ENCODE measurements at regions not wholly inside any gene's neighbourhood (a gene's known extent, or its start where the extent isn't known, plus 50 kb on each side); places are given as distances from the start of the nearest gene placed in this dataset.

GRCh38 chr14:97975216-97975615 is 1178.0 kb downstream of the VRK1 start:
- Histone ChIP-seq H3K9ac (replicated peaks; ENCODE audit: extremely low read depth, insufficient read depth, low read length) (no peak overlapping the region), H3K4me3 (replicated peaks in 1 of 3; ENCODE audit: insufficient read depth in 1 of 3, low read depth in 1 of 3, low read length in 3 of 3) (no peak overlapping the region), H3K36me3 (ENCODE audit: control insufficient read depth in 2 of 2, extremely low read depth in 1 of 2, insufficient read depth in 2 of 2, low read length in 2 of 2) (no peaks in the 10 kb centered on the region), H3K9me3 (replicated peaks; ENCODE audit: control insufficient read depth, insufficient read depth, low read length) (no peaks in the 10 kb centered on the region), H2AFZ (ENCODE audit: low read depth, low read length) (no peak overlapping the region), H3K79me2 (ENCODE audit: control insufficient read depth, insufficient read depth, low read length) (no peaks in the 10 kb centered on the region), H3K27me3 (ENCODE audit: control insufficient read depth in 2 of 2, insufficient read depth in 2 of 2, low read length in 2 of 2) (no peaks in the 10 kb centered on the region), H3K27ac (ENCODE audit: insufficient read depth, low read depth, low read length) (no peak overlapping the region), H3K4me2 (ENCODE audit: insufficient read depth, low read length) (no peak overlapping the region), H3K9me1 (replicated peaks; ENCODE audit: control insufficient read depth, extremely low read depth, insufficient read depth, low read length) (no peaks in the 10 kb centered on the region), H4K20me1 (replicated peaks; ENCODE audit: control insufficient read depth, extremely low read depth, insufficient read depth, low read length) (no peaks in the 10 kb centered on the region), H3K4me1 (ENCODE audit: control insufficient read depth, extremely low read depth, insufficient read depth, low read length) (no peaks in the 10 kb centered on the region)
- no TSS peak for BruUV-seq (replicated peaks)
- FAIRE-seq (no peak), DNase-seq (ENCODE audit: low read depth, low spot score) (no peak)
- dilution Hi-C loops (cut with MboI; ENCODE audit: extremely low pct_ligation_motif_present, low sequenced_read_pairs) (no loop called here), intact Hi-C loops (cut with micrococcal nuclease) (no loop called here)
- ChIA-PET POLR2A (no interaction called here), CTCF (no interaction called here)
- TF ChIP-seq POLR2A (IDR thresholded peaks at IDR 0.05; ENCODE audit: low read depth, low read length) (no peak), JUN (IDR thresholded peaks at IDR 0.05; ENCODE audit: borderline replicate concordance, insufficient read depth, insufficient read length, low read depth) (no peak), FOS (IDR thresholded peaks at IDR 0.05; ENCODE audit: borderline replicate concordance, insufficient read depth, low read length) (no peak), GATA2 (IDR thresholded peaks at IDR 0.05; ENCODE audit: insufficient read depth, insufficient read length, low read depth, low read length) (no peak), MYC (IDR thresholded peaks at IDR 0.05; ENCODE audit: low read depth, low read length) (no peak), POLR2AphosphoS5 (IDR thresholded peaks at IDR 0.05; ENCODE audit: insufficient read depth, low read depth, low read length) (no peak), EZH2 (IDR thresholded peaks at IDR 0.05; ENCODE audit: borderline replicate concordance, low read depth, low read length, severe bottlenecking) (no peak)
- TF ChIP-seq, protein P1, sequence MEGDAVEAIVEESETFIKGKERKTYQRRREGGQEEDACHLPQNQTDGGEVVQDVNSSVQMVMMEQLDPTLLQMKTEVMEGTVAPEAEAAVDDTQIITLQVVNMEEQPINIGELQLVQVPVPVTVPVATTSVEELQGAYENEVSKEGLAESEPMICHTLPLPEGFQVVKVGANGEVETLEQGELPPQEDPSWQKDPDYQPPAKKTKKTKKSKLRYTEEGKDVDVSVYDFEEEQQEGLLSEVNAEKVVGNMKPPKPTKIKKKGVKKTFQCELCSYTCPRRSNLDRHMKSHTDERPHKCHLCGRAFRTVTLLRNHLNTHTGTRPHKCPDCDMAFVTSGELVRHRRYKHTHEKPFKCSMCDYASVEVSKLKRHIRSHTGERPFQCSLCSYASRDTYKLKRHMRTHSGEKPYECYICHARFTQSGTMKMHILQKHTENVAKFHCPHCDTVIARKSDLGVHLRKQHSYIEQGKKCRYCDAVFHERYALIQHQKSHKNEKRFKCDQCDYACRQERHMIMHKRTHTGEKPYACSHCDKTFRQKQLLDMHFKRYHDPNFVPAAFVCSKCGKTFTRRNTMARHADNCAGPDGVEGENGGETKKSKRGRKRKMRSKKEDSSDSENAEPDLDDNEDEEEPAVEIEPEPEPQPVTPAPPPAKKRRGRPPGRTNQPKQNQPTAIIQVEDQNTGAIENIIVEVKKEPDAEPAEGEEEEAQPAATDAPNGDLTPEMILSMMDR (IDR thresholded peaks at IDR 0.05; ENCODE audit: extremely low read depth in 1 of 2, insufficient read depth in 1 of 2, low read depth in 1 of 2, low read length in 2 of 2): no peak
- TF ChIP-seq, protein P2, sequence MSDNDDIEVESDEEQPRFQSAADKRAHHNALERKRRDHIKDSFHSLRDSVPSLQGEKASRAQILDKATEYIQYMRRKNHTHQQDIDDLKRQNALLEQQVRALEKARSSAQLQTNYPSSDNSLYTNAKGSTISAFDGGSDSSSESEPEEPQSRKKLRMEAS (IDR thresholded peaks at IDR 0.05; ENCODE audit: insufficient read depth, insufficient read length): no peak
